H1 (cell line): ENCODE measurements at regions not wholly inside any gene's neighbourhood (a gene's known extent, or its start where the extent isn't known, plus 50 kb on each side); places are given as distances from the start of the nearest gene placed in this dataset.

Source experiments
- JUN ChIP-seq: IDR thresholded peaks from 2 replicates; pipeline ENCODE4 v1.6.1; 2011; ENCODE audit warnings: low read depth, mild to moderate bottlenecking, improper control_type of control experiment, low read length
- KDM5A ChIP-seq: fragments of 200-600 bp; IDR thresholded peaks from 2 replicates; pipeline ENCODE4 v1.7.1; 2012; ENCODE audit warnings: mild to moderate bottlenecking, low read length, inconsistent platforms, mixed read lengths
- RFX5 ChIP-seq: IDR thresholded peaks from 2 replicates; pipeline ENCODE4 v1.6.1; 2011; ENCODE audit warnings: low read depth, low read length, improper control_type of control experiment, borderline replicate concordance
- SAP30 ChIP-seq: fragments of 300-600 bp; sonication (generic); IDR thresholded peaks from 2 replicates; pipeline ENCODE4 v1.7.1; 2012; ENCODE audit warnings: low read length, moderate library complexity, mild to moderate bottlenecking, inconsistent platforms; ENCODE audit not compliant: insufficient read depth, insufficient replicate concordance
- TF ChIP-seq, protein P1 (sequence below): fragments of 300-600 bp; sonication (generic); IDR thresholded peaks from 2 replicates; pipeline ENCODE4 v1.7.1; 2012; ENCODE audit warnings: low read length, moderate library complexity, mild to moderate bottlenecking, inconsistent platforms; ENCODE audit not compliant: insufficient replicate concordance

GRCh38 chr3:191131305-191131704 is 67.7 kb upstream of the OSTN start (continued):
- TF ChIP-seq, protein P1, sequence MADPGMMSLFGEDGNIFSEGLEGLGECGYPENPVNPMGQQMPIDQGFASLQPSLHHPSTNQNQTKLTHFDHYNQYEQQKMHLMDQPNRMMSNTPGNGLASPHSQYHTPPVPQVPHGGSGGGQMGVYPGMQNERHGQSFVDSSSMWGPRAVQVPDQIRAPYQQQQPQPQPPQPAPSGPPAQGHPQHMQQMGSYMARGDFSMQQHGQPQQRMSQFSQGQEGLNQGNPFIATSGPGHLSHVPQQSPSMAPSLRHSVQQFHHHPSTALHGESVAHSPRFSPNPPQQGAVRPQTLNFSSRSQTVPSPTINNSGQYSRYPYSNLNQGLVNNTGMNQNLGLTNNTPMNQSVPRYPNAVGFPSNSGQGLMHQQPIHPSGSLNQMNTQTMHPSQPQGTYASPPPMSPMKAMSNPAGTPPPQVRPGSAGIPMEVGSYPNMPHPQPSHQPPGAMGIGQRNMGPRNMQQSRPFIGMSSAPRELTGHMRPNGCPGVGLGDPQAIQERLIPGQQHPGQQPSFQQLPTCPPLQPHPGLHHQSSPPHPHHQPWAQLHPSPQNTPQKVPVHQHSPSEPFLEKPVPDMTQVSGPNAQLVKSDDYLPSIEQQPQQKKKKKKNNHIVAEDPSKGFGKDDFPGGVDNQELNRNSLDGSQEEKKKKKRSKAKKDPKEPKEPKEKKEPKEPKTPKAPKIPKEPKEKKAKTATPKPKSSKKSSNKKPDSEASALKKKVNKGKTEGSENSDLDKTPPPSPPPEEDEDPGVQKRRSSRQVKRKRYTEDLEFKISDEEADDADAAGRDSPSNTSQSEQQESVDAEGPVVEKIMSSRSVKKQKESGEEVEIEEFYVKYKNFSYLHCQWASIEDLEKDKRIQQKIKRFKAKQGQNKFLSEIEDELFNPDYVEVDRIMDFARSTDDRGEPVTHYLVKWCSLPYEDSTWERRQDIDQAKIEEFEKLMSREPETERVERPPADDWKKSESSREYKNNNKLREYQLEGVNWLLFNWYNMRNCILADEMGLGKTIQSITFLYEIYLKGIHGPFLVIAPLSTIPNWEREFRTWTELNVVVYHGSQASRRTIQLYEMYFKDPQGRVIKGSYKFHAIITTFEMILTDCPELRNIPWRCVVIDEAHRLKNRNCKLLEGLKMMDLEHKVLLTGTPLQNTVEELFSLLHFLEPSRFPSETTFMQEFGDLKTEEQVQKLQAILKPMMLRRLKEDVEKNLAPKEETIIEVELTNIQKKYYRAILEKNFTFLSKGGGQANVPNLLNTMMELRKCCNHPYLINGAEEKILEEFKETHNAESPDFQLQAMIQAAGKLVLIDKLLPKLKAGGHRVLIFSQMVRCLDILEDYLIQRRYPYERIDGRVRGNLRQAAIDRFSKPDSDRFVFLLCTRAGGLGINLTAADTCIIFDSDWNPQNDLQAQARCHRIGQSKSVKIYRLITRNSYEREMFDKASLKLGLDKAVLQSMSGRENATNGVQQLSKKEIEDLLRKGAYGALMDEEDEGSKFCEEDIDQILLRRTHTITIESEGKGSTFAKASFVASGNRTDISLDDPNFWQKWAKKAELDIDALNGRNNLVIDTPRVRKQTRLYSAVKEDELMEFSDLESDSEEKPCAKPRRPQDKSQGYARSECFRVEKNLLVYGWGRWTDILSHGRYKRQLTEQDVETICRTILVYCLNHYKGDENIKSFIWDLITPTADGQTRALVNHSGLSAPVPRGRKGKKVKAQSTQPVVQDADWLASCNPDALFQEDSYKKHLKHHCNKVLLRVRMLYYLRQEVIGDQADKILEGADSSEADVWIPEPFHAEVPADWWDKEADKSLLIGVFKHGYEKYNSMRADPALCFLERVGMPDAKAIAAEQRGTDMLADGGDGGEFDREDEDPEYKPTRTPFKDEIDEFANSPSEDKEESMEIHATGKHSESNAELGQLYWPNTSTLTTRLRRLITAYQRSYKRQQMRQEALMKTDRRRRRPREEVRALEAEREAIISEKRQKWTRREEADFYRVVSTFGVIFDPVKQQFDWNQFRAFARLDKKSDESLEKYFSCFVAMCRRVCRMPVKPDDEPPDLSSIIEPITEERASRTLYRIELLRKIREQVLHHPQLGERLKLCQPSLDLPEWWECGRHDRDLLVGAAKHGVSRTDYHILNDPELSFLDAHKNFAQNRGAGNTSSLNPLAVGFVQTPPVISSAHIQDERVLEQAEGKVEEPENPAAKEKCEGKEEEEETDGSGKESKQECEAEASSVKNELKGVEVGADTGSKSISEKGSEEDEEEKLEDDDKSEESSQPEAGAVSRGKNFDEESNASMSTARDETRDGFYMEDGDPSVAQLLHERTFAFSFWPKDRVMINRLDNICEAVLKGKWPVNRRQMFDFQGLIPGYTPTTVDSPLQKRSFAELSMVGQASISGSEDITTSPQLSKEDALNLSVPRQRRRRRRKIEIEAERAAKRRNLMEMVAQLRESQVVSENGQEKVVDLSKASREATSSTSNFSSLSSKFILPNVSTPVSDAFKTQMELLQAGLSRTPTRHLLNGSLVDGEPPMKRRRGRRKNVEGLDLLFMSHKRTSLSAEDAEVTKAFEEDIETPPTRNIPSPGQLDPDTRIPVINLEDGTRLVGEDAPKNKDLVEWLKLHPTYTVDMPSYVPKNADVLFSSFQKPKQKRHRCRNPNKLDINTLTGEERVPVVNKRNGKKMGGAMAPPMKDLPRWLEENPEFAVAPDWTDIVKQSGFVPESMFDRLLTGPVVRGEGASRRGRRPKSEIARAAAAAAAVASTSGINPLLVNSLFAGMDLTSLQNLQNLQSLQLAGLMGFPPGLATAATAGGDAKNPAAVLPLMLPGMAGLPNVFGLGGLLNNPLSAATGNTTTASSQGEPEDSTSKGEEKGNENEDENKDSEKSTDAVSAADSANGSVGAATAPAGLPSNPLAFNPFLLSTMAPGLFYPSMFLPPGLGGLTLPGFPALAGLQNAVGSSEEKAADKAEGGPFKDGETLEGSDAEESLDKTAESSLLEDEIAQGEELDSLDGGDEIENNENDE = no peak
- no peak for TF ChIP-seq JUN
- TF ChIP-seq KDM5A = no peak
- no peak for TF ChIP-seq SAP30
- TF ChIP-seq RFX5 = no peak
